ENCODE measurements at regions not wholly inside any gene's neighbourhood (a gene's known extent, or its start where the extent isn't known, plus 50 kb on each side); places are given as distances from the start of the nearest gene placed in this dataset.

DNA sequence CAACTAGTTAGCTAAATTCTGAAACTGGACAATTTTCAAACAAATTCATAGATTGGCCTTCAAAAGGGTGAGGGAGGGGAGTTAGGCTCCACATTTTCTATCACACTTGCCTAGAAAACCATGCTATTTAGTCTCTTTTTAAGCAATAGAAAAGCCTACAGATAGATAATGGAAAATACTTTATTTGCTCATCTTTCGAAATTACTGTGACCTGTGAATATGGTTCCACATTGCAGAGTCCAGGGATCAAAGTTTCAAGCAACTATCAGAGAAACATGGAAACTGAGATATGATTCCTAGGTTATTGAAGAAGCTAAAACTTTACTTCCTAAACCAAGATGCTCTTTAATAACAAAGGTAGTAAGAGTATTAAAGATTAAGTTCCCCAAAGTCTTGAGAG lies 176.6 kb upstream of the NECTIN3 start:
- TF ChIP-seq, protein P1, sequence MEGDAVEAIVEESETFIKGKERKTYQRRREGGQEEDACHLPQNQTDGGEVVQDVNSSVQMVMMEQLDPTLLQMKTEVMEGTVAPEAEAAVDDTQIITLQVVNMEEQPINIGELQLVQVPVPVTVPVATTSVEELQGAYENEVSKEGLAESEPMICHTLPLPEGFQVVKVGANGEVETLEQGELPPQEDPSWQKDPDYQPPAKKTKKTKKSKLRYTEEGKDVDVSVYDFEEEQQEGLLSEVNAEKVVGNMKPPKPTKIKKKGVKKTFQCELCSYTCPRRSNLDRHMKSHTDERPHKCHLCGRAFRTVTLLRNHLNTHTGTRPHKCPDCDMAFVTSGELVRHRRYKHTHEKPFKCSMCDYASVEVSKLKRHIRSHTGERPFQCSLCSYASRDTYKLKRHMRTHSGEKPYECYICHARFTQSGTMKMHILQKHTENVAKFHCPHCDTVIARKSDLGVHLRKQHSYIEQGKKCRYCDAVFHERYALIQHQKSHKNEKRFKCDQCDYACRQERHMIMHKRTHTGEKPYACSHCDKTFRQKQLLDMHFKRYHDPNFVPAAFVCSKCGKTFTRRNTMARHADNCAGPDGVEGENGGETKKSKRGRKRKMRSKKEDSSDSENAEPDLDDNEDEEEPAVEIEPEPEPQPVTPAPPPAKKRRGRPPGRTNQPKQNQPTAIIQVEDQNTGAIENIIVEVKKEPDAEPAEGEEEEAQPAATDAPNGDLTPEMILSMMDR (IDR thresholded peaks at IDR 0.05): no peak
- TF ChIP-seq EP300 (IDR thresholded peaks at IDR 0.05) (no peak), POLR2A (IDR thresholded peaks at IDR 0.05) (no peak)
